ENCODE measurements at regions not wholly inside any gene's neighbourhood (a gene's known extent, or its start where the extent isn't known, plus 50 kb on each side); places are given as distances from the start of the nearest gene placed in this dataset.

- TF ChIP-seq AHDC1 (CRISPR knock-in tag; IDR thresholded peaks at IDR 0.05; ENCODE audit: borderline replicate concordance) (no peak), ZBTB7B (CRISPR knock-in tag; IDR thresholded peaks at IDR 0.05) (no peak), ZBTB21 (CRISPR knock-in tag; IDR thresholded peaks at IDR 0.05) (no peak), CBX2 (IDR thresholded peaks at IDR 0.05; ENCODE audit: low read depth, low read length) (no peak), CBX2 (CRISPR knock-in tag; IDR thresholded peaks at IDR 0.05; ENCODE audit: low read depth) (no peak), HMGXB3 (CRISPR knock-in tag; IDR thresholded peaks at IDR 0.05; ENCODE audit: borderline replicate concordance) (no peak)
Observed at GRCh38 chr7:91632234-91632940, 248.1 kb downstream of the MTERF1 start (continued).

Measured in HepG2 (cell line).